OCI-LY1 (cell line): ENCODE measurements at regions not wholly inside any gene's neighbourhood (a gene's known extent, or its start where the extent isn't known, plus 50 kb on each side); places are given as distances from the start of the nearest gene placed in this dataset.

Source experiments
- H2AFZ ChIP-seq: fragments of 200-600 bp; sonication (generic), shearing (Covaris generic); 2 replicates; pipeline ENCODE4 v1.6.0; 2014; ENCODE audit warnings: antibody characterized with exemption, mild to moderate bottlenecking, low read length
- H3F3A ChIP-seq: fragments of 200-600 bp; sonication (generic), shearing (Covaris generic); 2 replicates; pipeline ENCODE4 v1.6.0; 2014; ENCODE audit warnings: mild to moderate bottlenecking, antibody characterized with exemption, low read length, moderate library complexity; ENCODE audit not compliant: insufficient read depth
- H3K27ac ChIP-seq: fragments of 200-600 bp; sonication (generic); 2 replicates; pipeline ENCODE4 v1.5.1; 2014; ENCODE audit warnings: low read length, mixed run types, mild to moderate bottlenecking, low read depth; ENCODE audit not compliant: poor library complexity, severe bottlenecking
- H3K27me3 ChIP-seq: fragments of 200-600 bp; sonication (generic); 2 replicates; pipeline ENCODE4 v1.6.0; 2014; ENCODE audit warnings: antibody characterized with exemption, mild to moderate bottlenecking, low read length, moderate library complexity; ENCODE audit not compliant: insufficient read depth
- H3K36me3 ChIP-seq: fragments of 200-600 bp; sonication (generic); 2 replicates; pipeline ENCODE4 v1.6.1; 2014; ENCODE audit warnings: mild to moderate bottlenecking, antibody characterized with exemption, low read length, moderate library complexity, mixed read lengths; ENCODE audit not compliant: insufficient read depth
- H3K4me1 ChIP-seq: fragments of 200-600 bp; sonication (generic); 2 replicates; pipeline ENCODE4 v1.5.1; 2014; ENCODE audit warnings: mild to moderate bottlenecking, low read length, moderate library complexity; ENCODE audit not compliant: insufficient read depth, severe bottlenecking
- H3K4me2 ChIP-seq: fragments of 200-600 bp; sonication (generic), shearing (Covaris generic); 2 replicates; pipeline ENCODE4 v1.6.1; 2014; ENCODE audit warnings: low read length
- H3K4me3 ChIP-seq: fragments of 200-600 bp; sonication (generic); 2 replicates; pipeline ENCODE4 v1.5.1; 2014; ENCODE audit warnings: low read length, low read depth, mild to moderate bottlenecking, mixed read lengths; ENCODE audit not compliant: poor library complexity, severe bottlenecking
- H3K79me2 ChIP-seq: fragments of 200-600 bp; shearing (Covaris generic); 2 replicates; pipeline ENCODE4 v1.6.1; 2016; ENCODE audit warnings: mixed run types, low read length, mixed read lengths; ENCODE audit not compliant: insufficient read depth
- H3K9ac ChIP-seq: fragments of 200-600 bp; sonication (generic), shearing (Covaris generic); 2 replicates; pipeline ENCODE4 v1.6.1; 2014; ENCODE audit warnings: mild to moderate bottlenecking, low read length, mixed read lengths
- H3K9me2 ChIP-seq: fragments of 200-600 bp; sonication (generic), shearing (Covaris generic); 2 replicates; pipeline ENCODE4 v1.6.1; 2014; ENCODE audit warnings: low read depth, mild to moderate bottlenecking, low read length, mixed read lengths
- H3K9me3 ChIP-seq: fragments of 200-600 bp; shearing (Covaris generic); 2 replicates; pipeline ENCODE4 v1.6.1; 2014; ENCODE audit warnings: low read length, mixed read lengths
- H4K20me1 ChIP-seq: fragments of 200-600 bp; sonication (generic), shearing (Covaris generic); 2 replicates; pipeline ENCODE4 v1.6.0; 2016; ENCODE audit warnings: mild to moderate bottlenecking, low read length; ENCODE audit not compliant: insufficient read depth
- CTCF ChIP-seq: fragments of 200-600 bp; sonication (generic), shearing (Covaris generic); IDR thresholded peaks from 2 replicates; pipeline ENCODE4 v1.5.1; 2017; ENCODE audit warnings: mild to moderate bottlenecking, antibody characterized with exemption, low read length, moderate library complexity, mixed read lengths
- EZH2 ChIP-seq: fragments of 200-600 bp; sonication (generic), shearing (Covaris generic); IDR thresholded peaks from 2 replicates; pipeline ENCODE4 v1.8.0; 2017; ENCODE audit warnings: borderline replicate concordance, mixed run types, mild to moderate bottlenecking, antibody characterized with exemption, low read length, moderate library complexity, mixed read lengths

- no peaks in the 10 kb centered on the region for H3K27me3 ChIP-seq
- TF ChIP-seq EZH2, result no peak
- no peak for TF ChIP-seq CTCF
- H3K4me3 ChIP-seq, result no peak overlapping the region
- H3K79me2 ChIP-seq, result no peaks in the 10 kb centered on the region
- no peak overlapping the region for H3K9ac ChIP-seq
- H3K27ac ChIP-seq, result no peak overlapping the region
- no peaks in the 10 kb centered on the region for H3K4me1 ChIP-seq
- H2AFZ ChIP-seq, result no peak overlapping the region
- H3K9me2 ChIP-seq, result no peaks in the 10 kb centered on the region
- no peaks in the 10 kb centered on the region for H3K9me3 ChIP-seq
- no peaks in the 10 kb centered on the region for H4K20me1 ChIP-seq
- H3K36me3 ChIP-seq, result no peaks in the 10 kb centered on the region
- H3F3A ChIP-seq, result no peaks in the 10 kb centered on the region
- H3K4me2 ChIP-seq, result no peak overlapping the region
These were observed 357.8 kb upstream of the F9 start for GRCh38 chrX:139172731-139173130.

GRCh38 chrX:139170526-139171173 lies 359.9 kb upstream of the F9 start:
- H3F3A ChIP-seq, result no peaks in the 10 kb centered on the region
- no peaks in the 10 kb centered on the region for H3K4me1 ChIP-seq
- H3K27me3 ChIP-seq, result no peaks in the 10 kb centered on the region
- H3K9me3 ChIP-seq, result no peaks in the 10 kb centered on the region
- no peak overlapping the region for H2AFZ ChIP-seq
- H3K27ac ChIP-seq, result no peak overlapping the region
- H4K20me1 ChIP-seq, result no peaks in the 10 kb centered on the region
- no peaks in the 10 kb centered on the region for H3K79me2 ChIP-seq
- H3K4me2 ChIP-seq, result no peak overlapping the region
- no peak for TF ChIP-seq CTCF
- TF ChIP-seq EZH2, result no peak
- H3K9me2 ChIP-seq, result no peaks in the 10 kb centered on the region
- H3K9ac ChIP-seq, result no peak overlapping the region
- H3K36me3 ChIP-seq, result no peaks in the 10 kb centered on the region
- no peak overlapping the region for H3K4me3 ChIP-seq

GRCh38 chrX:139167282-139167681 lies 363.3 kb upstream of the F9 start:
- no peaks in the 10 kb centered on the region for H4K20me1 ChIP-seq

More at GRCh38 chrX:139167282-139167681, 363.3 kb upstream of the F9 start:
- H3K9me3 ChIP-seq, result no peaks in the 10 kb centered on the region
- TF ChIP-seq EZH2, result no peak
- TF ChIP-seq CTCF, result no peak
- no peak overlapping the region for H3K4me2 ChIP-seq
- H3K27ac ChIP-seq, result no peak overlapping the region
- no peak overlapping the region for H3K9ac ChIP-seq
- H2AFZ ChIP-seq, result no peak overlapping the region
- H3K79me2 ChIP-seq, result no peaks in the 10 kb centered on the region
- no peaks in the 10 kb centered on the region for H3K4me1 ChIP-seq
- H3K4me3 ChIP-seq, result no peak overlapping the region
- H3K27me3 ChIP-seq, result no peaks in the 10 kb centered on the region
- no peaks in the 10 kb centered on the region for H3K36me3 ChIP-seq
- no peaks in the 10 kb centered on the region for H3F3A ChIP-seq
- no peaks in the 10 kb centered on the region for H3K9me2 ChIP-seq
